HEK293T (cell line): ENCODE measurements at regions not wholly inside any gene's neighbourhood (a gene's known extent, or its start where the extent isn't known, plus 50 kb on each side); places are given as distances from the start of the nearest gene placed in this dataset.

Source experiments
- ARNT ChIP-seq: fragments of 450-650 bp; IDR thresholded peaks from 2 replicates; pipeline ENCODE4 v1.6.1; 2017; ENCODE audit warnings: mild to moderate bottlenecking
- BHLHE40 ChIP-seq: fragments of 450-650 bp; IDR thresholded peaks from 2 replicates; pipeline ENCODE4 v1.6.1; 2016; ENCODE audit warnings: mild to moderate bottlenecking, moderate library complexity, borderline replicate concordance
- CTBP1 ChIP-seq: fragments of 450-650 bp; IDR thresholded peaks from 2 replicates; pipeline ENCODE4 v1.6.1; 2016; ENCODE audit warnings: borderline replicate concordance
- ELF4 ChIP-seq: fragments of 450-650 bp; IDR thresholded peaks from 2 replicates; pipeline ENCODE4 v1.6.1; 2017; ENCODE audit warnings: antibody characterized with exemption
- FOXK2 ChIP-seq: fragments of 450-650 bp; IDR thresholded peaks from 2 replicates; pipeline ENCODE4 v1.6.1; 2016; ENCODE audit warnings: mild to moderate bottlenecking
- FOXM1 ChIP-seq: fragments of 450-650 bp; IDR thresholded peaks from 2 replicates; pipeline ENCODE4 v1.6.1; 2017; ENCODE audit warnings: mild to moderate bottlenecking, borderline replicate concordance
- HDGF ChIP-seq: fragments of 450-650 bp; IDR thresholded peaks from 2 replicates; pipeline ENCODE4 v1.6.1; 2017; ENCODE audit warnings: antibody characterized with exemption, borderline replicate concordance
- L3MBTL2 ChIP-seq: fragments of 450-650 bp; conservative IDR thresholded peaks from 2 replicates; pipeline ENCODE4 v1.6.1; 2016; ENCODE audit warnings: mild to moderate bottlenecking
- PKNOX1 ChIP-seq: fragments of 450-650 bp; IDR thresholded peaks from 2 replicates; pipeline ENCODE4 v1.6.1; 2016
- SP1 ChIP-seq: fragments of 450-650 bp; IDR thresholded peaks from 2 replicates; pipeline ENCODE4 v1.6.1; 2017
- SUZ12 ChIP-seq: fragments of 450-650 bp; IDR thresholded peaks from 2 replicates; pipeline ENCODE4 v1.6.1; 2016; ENCODE audit warnings: mild to moderate bottlenecking
- TARDBP ChIP-seq: fragments of 450-650 bp; IDR thresholded peaks from 2 replicates; pipeline ENCODE4 v1.6.1; 2016
- ZNF384 ChIP-seq: fragments of 450-650 bp; IDR thresholded peaks from 2 replicates; pipeline ENCODE4 v1.6.1; 2016

GRCh38 chr10:121658111-121658510, 59.9 kb upstream of the FGFR2 start:
- TF ChIP-seq L3MBTL2 (no peak), TARDBP (no peak), SP1 (no peak), HDGF (no peak), FOXM1 (no peak), BHLHE40 (no peak), ZNF384 (no peak), SUZ12 (no peak), FOXK2 (no peak), ARNT (no peak), ELF4 (no peak), CTBP1 (no peak), PKNOX1 (no peak)
